Uterus (tissue), 3 donors: ENCODE measurements at regions not wholly inside any gene's neighbourhood (a gene's known extent, or its start where the extent isn't known, plus 50 kb on each side); places are given as distances from the start of the nearest gene placed in this dataset.

Experiments used
- DNase-seq, 2 donors: peaks; one replicate each; pipeline ENCODE4 v3.0.0-alpha.2; 2019 to 2020
- H3K27ac ChIP-seq, 2 donors: fragments of 200-600 bp; sonication (generic); 1 replicate in 1 of 2; 2 replicates in 1 of 2; pipeline ENCODE4 v1.5.1; 2016 to 2018
- H3K27me3 ChIP-seq, 2 donors: fragments of 200-600 bp; sonication (generic); one replicate each; pipeline ENCODE4 v1.5.1; 2018 to 2019; ENCODE audit warnings: control low read depth in 1 of 2
- H3K36me3 ChIP-seq, 2 donors: fragments of 200-600 bp; sonication (generic); one replicate each; pipeline ENCODE4 v1.5.1; 2019; ENCODE audit warnings: control low read depth in 1 of 2
- H3K4me1 ChIP-seq, 2 donors: fragments of 200-600 bp; sonication (generic); one replicate each; pipeline ENCODE4 v1.5.1; 2018 to 2019; ENCODE audit warnings: control low read depth in 1 of 2
- H3K4me3 ChIP-seq, 2 donors: fragments of 200-600 bp; sonication (generic); 1 replicate in 1 of 2; 2 replicates in 1 of 2; pipeline ENCODE4 v1.5.1; 2018 to 2019; ENCODE audit warnings: mild to moderate bottlenecking in 1 of 2
- H3K9me3 ChIP-seq, 2 donors: fragments of 200-600 bp; sonication (generic); one replicate each; pipeline ENCODE4 v1.5.1; 2019; ENCODE audit warnings: control low read depth in 1 of 2
- POLR2A ChIP-seq, 2 donors: fragments of 450-650 bp; IDR thresholded peaks; one replicate each; pipeline ENCODE4 v1.6.1; 2016; ENCODE audit warnings: antibody characterized with exemption in 2 of 2, mild to moderate bottlenecking in 1 of 2, moderate library complexity in 1 of 2
- intact Hi-C: fragments of 100-400 bp; cut with DNase I; formaldehyde crosslinking; loops from one replicate; pipeline ENCODE4 v1.15.1; 2023; ENCODE audit warnings: low total_unique reads
- TF ChIP-seq, protein P1 (sequence below), 4 experiments: fragments of 200-600 bp in 2 of 4; fragments of 450-650 bp in 2 of 4; sonication (generic) in 2 of 4; IDR thresholded peaks; one replicate each; pipeline ENCODE4 v1.5.1; 2016 to 2019; ENCODE audit warnings: antibody characterized with exemption in 4 of 4, mild to moderate bottlenecking in 2 of 4, moderate library complexity in 1 of 4
- donor health status: DM: yes; HTN: yes; CAD: no.

DNA sequence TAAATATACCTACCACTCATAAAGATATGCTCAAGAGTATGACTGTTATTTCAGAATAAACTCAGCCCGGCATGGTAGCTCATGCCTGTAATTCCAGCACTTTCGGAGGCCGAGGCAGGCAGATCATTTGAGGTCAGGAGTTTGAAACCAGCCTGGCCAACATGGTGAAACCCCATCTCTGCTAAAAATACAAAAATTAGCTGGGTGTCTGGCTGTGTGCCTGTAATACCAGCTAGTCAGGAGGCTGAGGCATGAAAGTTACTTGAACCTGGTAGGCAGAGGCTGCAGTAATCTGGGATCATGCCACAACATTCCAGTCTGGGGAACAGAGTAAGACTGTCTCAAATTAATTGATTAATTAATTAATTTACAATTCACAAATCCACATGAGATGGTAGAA lies 208.2 kb upstream of the PDGFD start:
- no peaks in the 10 kb centered on the region for H3K27me3 ChIP-seq
- H3K9me3 ChIP-seq: no peaks in the 10 kb centered on the region
- TF ChIP-seq POLR2A (IDR thresholded peaks at IDR 0.05): no peak
- TF ChIP-seq, protein P1, sequence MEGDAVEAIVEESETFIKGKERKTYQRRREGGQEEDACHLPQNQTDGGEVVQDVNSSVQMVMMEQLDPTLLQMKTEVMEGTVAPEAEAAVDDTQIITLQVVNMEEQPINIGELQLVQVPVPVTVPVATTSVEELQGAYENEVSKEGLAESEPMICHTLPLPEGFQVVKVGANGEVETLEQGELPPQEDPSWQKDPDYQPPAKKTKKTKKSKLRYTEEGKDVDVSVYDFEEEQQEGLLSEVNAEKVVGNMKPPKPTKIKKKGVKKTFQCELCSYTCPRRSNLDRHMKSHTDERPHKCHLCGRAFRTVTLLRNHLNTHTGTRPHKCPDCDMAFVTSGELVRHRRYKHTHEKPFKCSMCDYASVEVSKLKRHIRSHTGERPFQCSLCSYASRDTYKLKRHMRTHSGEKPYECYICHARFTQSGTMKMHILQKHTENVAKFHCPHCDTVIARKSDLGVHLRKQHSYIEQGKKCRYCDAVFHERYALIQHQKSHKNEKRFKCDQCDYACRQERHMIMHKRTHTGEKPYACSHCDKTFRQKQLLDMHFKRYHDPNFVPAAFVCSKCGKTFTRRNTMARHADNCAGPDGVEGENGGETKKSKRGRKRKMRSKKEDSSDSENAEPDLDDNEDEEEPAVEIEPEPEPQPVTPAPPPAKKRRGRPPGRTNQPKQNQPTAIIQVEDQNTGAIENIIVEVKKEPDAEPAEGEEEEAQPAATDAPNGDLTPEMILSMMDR (IDR thresholded peaks at IDR 0.05): no peak
- H3K4me1 ChIP-seq: no peaks in the 10 kb centered on the region
- H3K36me3 ChIP-seq: no peaks in the 10 kb centered on the region
- H3K27ac ChIP-seq: no peak overlapping the region
- no peak for DNase-seq
- no peak overlapping the region for H3K4me3 ChIP-seq
- intact Hi-C loops: no loop called here

DNA sequence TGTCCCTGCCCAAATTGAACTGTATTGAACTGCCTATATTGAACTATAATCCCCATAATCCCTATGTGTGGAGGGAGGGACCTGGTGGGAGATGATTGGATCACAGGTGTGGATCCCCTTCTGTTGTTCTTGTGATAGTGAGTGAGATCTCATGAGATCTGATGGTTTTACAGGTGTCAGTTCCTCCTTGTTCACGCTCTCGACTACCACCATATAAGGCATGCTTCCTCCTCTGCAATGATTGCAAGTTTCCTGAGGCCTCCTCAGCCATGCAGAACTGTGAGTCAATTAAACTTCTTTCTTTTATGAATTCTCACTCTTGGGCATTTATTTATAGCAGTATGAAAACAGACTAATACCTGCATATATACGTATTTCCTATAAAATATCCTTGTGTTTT lies 206.5 kb upstream of the PDGFD start:
- no peak overlapping the region for H3K27ac ChIP-seq
- intact Hi-C loops: no loop called here
- no peaks in the 10 kb centered on the region for H3K36me3 ChIP-seq
- TF ChIP-seq, protein P1 (IDR thresholded peaks at IDR 0.05): no peak
- TF ChIP-seq POLR2A (IDR thresholded peaks at IDR 0.05): no peak
- H3K4me1 ChIP-seq: no peaks in the 10 kb centered on the region
- no peaks in the 10 kb centered on the region for H3K27me3 ChIP-seq
- no peaks in the 10 kb centered on the region for H3K9me3 ChIP-seq
- no peak for DNase-seq
- H3K4me3 ChIP-seq: no peak overlapping the region

DNA sequence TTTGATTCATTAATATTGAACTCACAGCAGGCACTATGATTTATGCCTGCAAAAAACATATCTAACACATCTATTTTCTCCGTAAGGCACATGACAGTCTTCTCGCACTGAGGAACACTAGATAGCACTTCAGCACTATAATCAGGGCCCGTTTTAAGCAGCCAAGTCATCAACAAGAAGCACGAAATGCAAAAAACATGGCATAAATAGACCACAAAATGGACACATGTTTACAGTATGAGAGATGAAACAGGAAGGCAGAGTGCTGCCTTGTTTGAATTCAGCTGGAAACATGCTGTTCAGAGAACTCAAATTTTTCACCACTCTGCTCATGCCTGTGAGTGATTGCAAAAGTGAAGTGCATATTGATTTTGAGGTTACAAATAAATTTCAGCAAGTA lies 205.8 kb upstream of the PDGFD start:
- Histone ChIP-seq H3K27me3 (no peaks in the 10 kb centered on the region), H3K4me1 (no peaks in the 10 kb centered on the region), H3K27ac (no peak overlapping the region), H3K36me3 (no peaks in the 10 kb centered on the region), H3K4me3 (no peak overlapping the region), H3K9me3 (no peaks in the 10 kb centered on the region)
- TF ChIP-seq POLR2A (IDR thresholded peaks at IDR 0.05): no peak
- TF ChIP-seq, protein P1 (IDR thresholded peaks at IDR 0.05): no peak
- intact Hi-C loops: no loop called here
- DNase-seq: no peak

DNA sequence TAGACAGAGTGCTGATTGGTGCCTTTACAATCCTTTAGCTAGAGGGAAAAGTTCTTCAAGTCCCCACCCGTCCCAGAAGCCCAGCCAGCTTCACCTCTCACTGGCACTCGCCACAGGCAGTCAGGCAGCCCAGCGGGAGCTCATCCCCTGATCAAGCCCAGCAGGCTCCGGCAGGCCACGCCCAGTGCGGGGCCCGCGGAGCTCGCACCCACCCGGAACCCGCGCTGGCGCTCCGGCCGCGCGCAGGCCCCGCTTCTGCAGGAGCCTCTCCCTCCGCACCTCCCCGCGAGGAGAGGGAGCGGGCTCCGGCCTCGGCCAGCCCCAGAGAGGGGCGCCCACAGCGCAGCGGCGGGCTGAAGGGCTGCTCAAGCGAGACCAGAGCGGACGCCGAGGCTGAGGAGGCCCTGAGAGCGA lies 202.4 kb upstream of the PDGFD start:
- no peak for DNase-seq
- Histone ChIP-seq H3K36me3 (no peaks in the 10 kb centered on the region), H3K4me1 (no peaks in the 10 kb centered on the region), H3K27ac (no peak overlapping the region), H3K27me3 (no peaks in the 10 kb centered on the region), H3K4me3 (no peak overlapping the region), H3K9me3 (no peaks in the 10 kb centered on the region)
- intact Hi-C loops: no loop called here
- no peak for TF ChIP-seq POLR2A (IDR thresholded peaks at IDR 0.05)
- TF ChIP-seq, protein P1 (IDR thresholded peaks at IDR 0.05): no peak

DNA sequence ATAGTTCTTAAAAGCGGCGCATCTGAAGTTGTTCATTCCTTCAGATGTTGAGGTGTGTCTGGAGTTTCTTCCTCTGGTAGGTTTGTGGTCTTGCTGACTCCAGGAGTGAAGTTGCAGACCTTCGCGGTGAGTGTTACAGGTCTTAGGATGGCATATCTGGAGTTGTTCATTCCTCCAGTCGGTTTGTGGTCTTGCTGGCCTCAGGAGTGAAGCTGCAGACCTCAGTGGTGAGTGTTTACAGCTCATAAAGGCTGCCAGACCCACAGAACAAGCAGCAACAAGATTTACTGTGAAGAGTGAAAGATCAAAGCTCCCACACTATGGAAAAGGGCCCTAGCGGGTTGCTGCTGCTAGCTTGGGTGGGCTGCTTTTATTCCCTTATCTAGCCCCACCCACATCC lies 201.7 kb upstream of the PDGFD start:
- Histone ChIP-seq H3K36me3 (no peaks in the 10 kb centered on the region), H3K4me1 (no peaks in the 10 kb centered on the region), H3K4me3 (no peak overlapping the region), H3K27me3 (no peaks in the 10 kb centered on the region), H3K27ac (no peak overlapping the region), H3K9me3 (no peaks in the 10 kb centered on the region)
- intact Hi-C loops: no loop called here
- TF ChIP-seq, protein P1 (IDR thresholded peaks at IDR 0.05): no peak
- TF ChIP-seq POLR2A (IDR thresholded peaks at IDR 0.05): no peak
- no peak for DNase-seq
